ENCODE measurements at regions not wholly inside any gene's neighbourhood (a gene's known extent, or its start where the extent isn't known, plus 50 kb on each side); places are given as distances from the start of the nearest gene placed in this dataset.

GRCh38 chr3:150256782-150257181 is 151.3 kb upstream of the TSC22D2 start:
- H3K27ac ChIP-seq (replicated peaks in 1 of 4) = no peak overlapping the region
- H3K36me3 ChIP-seq = no peaks in the 10 kb centered on the region
- no peaks in the 10 kb centered on the region for H3K27me3 ChIP-seq
- H3K9me3 ChIP-seq = no peaks in the 10 kb centered on the region
- 88% methylated on average over 5 of the region's 5 CpGs for WGBS
- no peak overlapping the region for H3K4me3 ChIP-seq
- intact Hi-C loops (cut with DNase I) = no loop called here
- DNase-seq (ENCODE audit: extremely low spot score) = no peak
- peaks cover 14 to 41% (median 36%) of the 10 kb centered on the region in 4 donors for H3K4me1 ChIP-seq
- TF ChIP-seq POLR2AphosphoS5 (IDR thresholded peaks at IDR 0.05) (no peak), EP300 (IDR thresholded peaks at IDR 0.05) (no peak), POLR2A (IDR thresholded peaks at IDR 0.05; ENCODE audit: low read depth) (no peak), CTCF (IDR thresholded peaks at IDR 0.05) (no peak)

GRCh38 chr3:150256318-150256717 is 151.8 kb upstream of the TSC22D2 start:
- peak overlapping the region in 3 of 4 donors; percentile 77 to 81 (median 79) for H3K27ac ChIP-seq (replicated peaks in 1 of 4)
- intact Hi-C loops (cut with DNase I) = no loop called here
- H3K9me3 ChIP-seq = no peaks in the 10 kb centered on the region

GRCh38 chr3:150255826-150256225 is 152.3 kb upstream of the TSC22D2 start:
- DNase-seq (ENCODE audit: extremely low spot score) = no peak
- Histone ChIP-seq H3K4me1 (peaks cover 18 to 50% (median 45%) of the 10 kb centered on the region in 4 donors), H3K9me3 (no peaks in the 10 kb centered on the region), H3K27me3 (no peaks in the 10 kb centered on the region), H3K36me3 (no peaks in the 10 kb centered on the region), H3K27ac (replicated peaks in 1 of 4) (peak overlapping the region; percentile 72 to 81 (median 78)), H3K4me3 (no peak overlapping the region)
- TF ChIP-seq POLR2AphosphoS5 (IDR thresholded peaks at IDR 0.05) (no peak), CTCF (IDR thresholded peaks at IDR 0.05) (no peak), POLR2A (IDR thresholded peaks at IDR 0.05; ENCODE audit: low read depth) (no peak), EP300 (IDR thresholded peaks at IDR 0.05) (no peak)
- intact Hi-C loops (cut with DNase I) = no loop called here

More at GRCh38 chr3:150256318-150256717, 151.8 kb upstream of the TSC22D2 start:
- no peak for DNase-seq (ENCODE audit: extremely low spot score)
- Histone ChIP-seq H3K4me1 (peaks cover 18 to 45% (median 41%) of the 10 kb centered on the region in 4 donors), H3K36me3 (no peaks in the 10 kb centered on the region), H3K4me3 (no peak overlapping the region), H3K27me3 (no peaks in the 10 kb centered on the region)
- WGBS = 79% methylated on average over 1 of the region's 1 CpG
- TF ChIP-seq CTCF (IDR thresholded peaks at IDR 0.05) = no peak
- TF ChIP-seq POLR2A (IDR thresholded peaks at IDR 0.05; ENCODE audit: low read depth) = no peak
- TF ChIP-seq POLR2AphosphoS5 (IDR thresholded peaks at IDR 0.05) = no peak
- TF ChIP-seq EP300 (IDR thresholded peaks at IDR 0.05) = no peak

- 54% methylated on average over 3 of the region's 3 CpGs for WGBS
- H3K9me3 ChIP-seq = no peaks in the 10 kb centered on the region
- TF ChIP-seq POLR2AphosphoS5 (IDR thresholded peaks at IDR 0.05) (peak in 1 of 2 donors; percentile 37), CTCF (IDR thresholded peaks at IDR 0.05) (no peak)
- H3K4me3 ChIP-seq = no peak overlapping the region
- no peaks in the 10 kb centered on the region for H3K27me3 ChIP-seq
- H3K36me3 ChIP-seq = no peaks in the 10 kb centered on the region
- H3K4me1 ChIP-seq = peaks cover 18 to 54% (median 47%) of the 10 kb centered on the region in 4 donors
- intact Hi-C loops (cut with DNase I) = no loop called here
- peak overlapping the region; percentile 72 to 81 (median 78) for H3K27ac ChIP-seq (replicated peaks in 1 of 4)
- no peak for DNase-seq (ENCODE audit: extremely low spot score)
Observed at GRCh38 chr3:150255413-150255812, 152.7 kb upstream of the TSC22D2 start.

GRCh38 chr3:150254309-150254708 is 153.8 kb upstream of the TSC22D2 start:
- H3K4me1 ChIP-seq = peaks cover 23 to 65% (median 58%) of the 10 kb centered on the region in 4 donors
- intact Hi-C loops (cut with DNase I) = no loop called here
- TF ChIP-seq POLR2A (IDR thresholded peaks at IDR 0.05; ENCODE audit: low read depth) (no peak), POLR2AphosphoS5 (IDR thresholded peaks at IDR 0.05) (no peak), EP300 (IDR thresholded peaks at IDR 0.05) (no peak), CTCF (IDR thresholded peaks at IDR 0.05) (no peak)
- no peaks in the 10 kb centered on the region for H3K9me3 ChIP-seq
- H3K4me3 ChIP-seq = no peak overlapping the region
- H3K27ac ChIP-seq (replicated peaks in 1 of 4) = peak overlapping the region; percentile 72 to 81 (median 78)
- no peak for DNase-seq (ENCODE audit: extremely low spot score)
- no peaks in the 10 kb centered on the region for H3K27me3 ChIP-seq
- WGBS = 69% methylated on average over 4 of the region's 4 CpGs
- no peaks in the 10 kb centered on the region for H3K36me3 ChIP-seq
